ENCODE measurements at regions not wholly inside any gene's neighbourhood (a gene's known extent, or its start where the extent isn't known, plus 50 kb on each side); places are given as distances from the start of the nearest gene placed in this dataset.

DNA sequence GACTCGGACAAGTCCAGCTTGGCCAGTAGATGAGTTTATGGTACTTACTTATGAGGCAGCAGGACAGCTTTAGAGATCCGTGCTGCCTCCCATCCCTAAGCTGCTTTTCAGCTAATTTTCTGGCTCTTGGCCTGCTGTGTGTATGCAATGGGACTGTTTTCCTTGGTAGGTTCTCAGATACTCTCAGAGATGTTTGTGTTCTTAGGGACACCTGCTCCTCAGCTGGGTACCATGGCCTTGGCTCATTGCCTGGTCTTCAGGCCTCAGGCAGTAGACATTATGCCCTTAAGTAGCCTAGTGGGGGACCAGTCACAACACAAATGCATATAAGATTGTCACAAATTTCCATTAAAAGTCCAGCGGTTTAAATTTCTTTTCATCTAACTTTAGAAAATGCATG is 688.0 kb downstream of the PCDH7 start:
- TF ChIP-seq YY1 (IDR thresholded peaks at IDR 0.05; ENCODE audit: insufficient read depth, insufficient read length) (no peak), SUZ12 (IDR thresholded peaks at IDR 0.05; ENCODE audit: extremely low read depth, insufficient read depth, insufficient read length) (no peak)

All from NT2/D1 (cell line).